ENCODE measurements at regions not wholly inside any gene's neighbourhood (a gene's known extent, or its start where the extent isn't known, plus 50 kb on each side); places are given as distances from the start of the nearest gene placed in this dataset.

- TF ChIP-seq ZNF510 (CRISPR knock-in tag; IDR thresholded peaks at IDR 0.05; ENCODE audit: low read depth) (no peak), HOXA3 (CRISPR knock-in tag; IDR thresholded peaks at IDR 0.05) (no peak), MAFG (CRISPR knock-in tag; IDR thresholded peaks at IDR 0.05) (no peak), ZKSCAN8 (CRISPR knock-in tag; IDR thresholded peaks at IDR 0.05; ENCODE audit: borderline replicate concordance) (no peak), RFX5 (IDR thresholded peaks at IDR 0.05; ENCODE audit: low read depth, low read length) (no peak), ZFAT (CRISPR knock-in tag; conservative IDR thresholded peaks at IDR 0.05) (no peak), NR2F1 (CRISPR knock-in tag; IDR thresholded peaks at IDR 0.05) (no peak), NRL (CRISPR knock-in tag; IDR thresholded peaks at IDR 0.05; ENCODE audit: borderline replicate concordance) (no peak)
- ChIA-PET CTCF (ENCODE audit: low intra/inter-chr PET ratio, low total read pairs) (no interaction called here), POLR2A (no interaction called here)
- H3K9ac ChIP-seq (ENCODE audit: insufficient read depth, low read depth, low read length) = no peak overlapping the region
- no peak overlapping the region for H2AFZ ChIP-seq (ENCODE audit: low read length)
- no TSS peak for BruUV-seq (replicated peaks)
- ATAC-seq (no peak), DNase-seq (ENCODE audit: low spot score) (no peak), FAIRE-seq (no peak)
- no peak overlapping the region for H3K4me3 ChIP-seq (replicated peaks in 1 of 3; ENCODE audit: insufficient read depth in 1 of 3, low read depth in 2 of 3, low read length in 3 of 3)
- H3K9me3 ChIP-seq (ENCODE audit: low read length) = peaks cover 39% of the 10 kb centered on the region
- H3K27me3 ChIP-seq (ENCODE audit: control insufficient read depth in 1 of 2, insufficient read depth in 2 of 2, low read length in 2 of 2) = no peaks in the 10 kb centered on the region
- H3K4me2 ChIP-seq (ENCODE audit: low read depth, low read length) = no peak overlapping the region
- H4K20me1 ChIP-seq (ENCODE audit: insufficient read depth, low read length) = no peaks in the 10 kb centered on the region
- H3K27ac ChIP-seq (ENCODE audit: extremely low read length, insufficient read depth, low read length) = no peak overlapping the region
- no peaks in the 10 kb centered on the region for H3K36me3 ChIP-seq (replicated peaks in 1 of 2; ENCODE audit: control insufficient read depth in 1 of 2, insufficient read depth in 2 of 2, low read length in 2 of 2)
- in situ Hi-C loops (cut with HindIII; ENCODE audit: extremely low pct_ligation_motif_present, low pct_unique_long_range_greater_than_20kb) (no loop called here), intact Hi-C loops (cut with micrococcal nuclease; ENCODE audit: unreplicated experiment) (no loop called here)
- no peaks in the 10 kb centered on the region for H3K79me2 ChIP-seq (ENCODE audit: insufficient read depth, low read length)
- no peaks in the 10 kb centered on the region for H3K4me1 ChIP-seq (ENCODE audit: insufficient read depth, low read length)
These were observed 964.7 kb downstream of the RAB28 start for GRCh38 chr4:12519426-12519825.

- no peaks in the 10 kb centered on the region for H3K79me2 ChIP-seq (ENCODE audit: insufficient read depth, low read length)
- WGBS (ENCODE audit: low lambda C conversion rate) = 20% methylated on average over 2 of the region's 2 CpGs
- POLR2A ChIA-PET = interaction anchor here (1.3 kb wide), 1 partner anchor 46 kb away, joined by 3 read pairs; no protein-coding TSS in a partner anchor
- FAIRE-seq (no peak), ATAC-seq (peak; percentile 57; the same call in 2 of the 3 replicates), DNase-seq (ENCODE audit: low spot score) (no peak)
- no peaks in the 10 kb centered on the region for H4K20me1 ChIP-seq (ENCODE audit: insufficient read depth, low read length)
- H3K9ac ChIP-seq (ENCODE audit: insufficient read depth, low read depth, low read length) = no peak overlapping the region
- in situ Hi-C loops (cut with HindIII; ENCODE audit: extremely low pct_ligation_motif_present, low pct_unique_long_range_greater_than_20kb) (no loop called here), intact Hi-C loops (cut with micrococcal nuclease; ENCODE audit: unreplicated experiment) (no loop called here)
- peaks cover 10% of the 10 kb centered on the region for H3K4me1 ChIP-seq (ENCODE audit: insufficient read depth, low read length)
- H3K27me3 ChIP-seq (ENCODE audit: control insufficient read depth in 1 of 2, insufficient read depth in 2 of 2, low read length in 2 of 2) = no peaks in the 10 kb centered on the region
- no peak overlapping the region for H3K4me2 ChIP-seq (ENCODE audit: low read depth, low read length)
- H3K27ac ChIP-seq (ENCODE audit: extremely low read length, insufficient read depth, low read length) = no peak overlapping the region
- H3K9me3 ChIP-seq (ENCODE audit: low read length) = peaks cover 16% of the 10 kb centered on the region
- H3K4me3 ChIP-seq (replicated peaks in 1 of 3; ENCODE audit: insufficient read depth in 1 of 3, low read depth in 2 of 3, low read length in 3 of 3) = no peak overlapping the region
- no TSS peak for BruUV-seq (replicated peaks)
- TF ChIP-seq ZNF362 (CRISPR knock-in tag; IDR thresholded peaks at IDR 0.05; ENCODE audit: borderline replicate concordance) (peak; percentile 62; the same call in 1 of the 2 replicates), TEAD3 (CRISPR knock-in tag; optimal IDR thresholded peaks at IDR 0.05; ENCODE audit: borderline replicate concordance) (peak; percentile 34), TBL1XR1 (IDR thresholded peaks at IDR 0.05; ENCODE audit: borderline replicate concordance, low read length, partially characterized antibody) (no peak), KLF16 (CRISPR knock-in tag; IDR thresholded peaks at IDR 0.05) (no peak), SOX13 (IDR thresholded peaks at IDR 0.05) (no peak), SOX13 (CRISPR knock-in tag; conservative IDR thresholded peaks at IDR 0.05 in 1 of 2, IDR thresholded peaks at IDR 0.05 in 1 of 2) (peak in 1 of 2 experiments; percentile 15; a peak in 1 of 4 replicates)
- CTCF ChIA-PET (ENCODE audit: low intra/inter-chr PET ratio, low total read pairs) = no interaction called here
- H2AFZ ChIP-seq (ENCODE audit: low read length) = no peak overlapping the region
- no peaks in the 10 kb centered on the region for H3K36me3 ChIP-seq (replicated peaks in 1 of 2; ENCODE audit: control insufficient read depth in 1 of 2, insufficient read depth in 2 of 2, low read length in 2 of 2)
These were observed 976.2 kb downstream of the RAB28 start for GRCh38 chr4:12507868-12508481.

Measured in HepG2 (cell line).